Limb (tissue), 2 donors: ENCODE measurements at regions not wholly inside any gene's neighbourhood (a gene's known extent, or its start where the extent isn't known, plus 50 kb on each side); places are given as distances from the start of the nearest gene placed in this dataset.

Experiments
- DNase-seq, 2 donors: peaks; one replicate each; pipeline ENCODE4 v3.0.0-alpha.2; 2016; ENCODE audit errors: extremely low spot score in 2 of 2

GRCh38 chr18:70684821-70685220, 396.0 kb downstream of the SOCS6 start:
- DNase-seq, result no peak

DNA sequence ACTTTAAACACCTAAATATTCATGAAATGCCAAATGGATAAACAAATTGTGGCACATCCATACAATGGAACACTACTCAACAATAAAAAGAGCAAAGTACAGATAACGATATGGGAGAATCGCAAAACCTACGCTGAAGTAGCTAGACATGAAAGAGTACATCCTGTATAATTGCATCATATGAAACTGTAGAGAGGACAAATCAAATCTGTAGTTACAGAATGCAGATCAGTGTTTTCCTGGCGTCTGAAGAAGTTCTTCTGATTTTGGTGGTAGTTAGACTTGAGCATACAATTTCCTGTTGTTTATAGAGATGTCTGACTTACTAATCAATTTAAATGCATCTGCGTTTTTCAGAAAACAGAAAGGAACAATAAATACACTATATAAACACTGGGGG, 394.4 kb downstream of the SOCS6 start:
- DNase-seq, result no peak

DNA sequence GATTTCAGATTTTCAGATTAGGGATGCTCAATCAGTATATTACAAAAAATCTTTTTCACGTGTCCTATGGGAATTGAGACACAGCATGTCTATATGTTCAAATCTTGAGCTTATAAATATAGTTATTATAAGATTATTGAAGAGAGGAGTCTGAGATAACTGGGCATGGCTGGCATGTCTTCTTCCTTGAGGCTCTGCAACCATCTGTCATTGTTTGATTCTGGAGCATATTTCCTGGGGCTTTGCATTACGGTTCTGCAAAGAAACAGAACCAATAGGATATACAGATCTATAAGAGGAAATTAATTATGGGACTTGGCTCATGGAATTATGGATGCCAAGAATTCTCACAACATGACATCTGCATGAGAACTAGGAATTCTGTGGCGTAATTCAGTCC, 386.1 kb downstream of the SOCS6 start:
- no peak for DNase-seq

GRCh38 chr18:70673831-70674230, 385.0 kb downstream of the SOCS6 start:
- DNase-seq, result no peak

DNA sequence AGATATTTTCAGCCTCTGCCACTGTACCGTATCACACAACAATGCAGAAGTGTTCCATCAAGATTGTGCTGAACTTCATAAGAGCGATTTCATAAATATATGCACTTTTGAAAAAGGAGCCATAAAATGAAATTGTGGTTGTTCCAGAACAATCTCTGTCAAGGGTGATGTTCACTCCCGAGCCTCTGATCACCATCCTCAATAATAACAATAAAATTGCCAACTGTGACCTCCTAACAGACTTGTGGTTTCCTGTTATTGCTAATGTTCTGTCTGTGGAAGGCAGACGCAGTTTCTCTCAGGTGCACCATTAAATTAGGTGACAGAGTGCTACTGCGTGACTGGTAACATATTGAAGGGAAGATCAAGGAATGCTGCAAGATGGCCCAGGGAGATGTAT, 383.7 kb downstream of the SOCS6 start:
- no peak for DNase-seq

- no peak for DNase-seq
These were observed 383.2 kb downstream of the SOCS6 start for GRCh38 chr18:70671889-70672565.

- no peak for DNase-seq
These were observed 378.1 kb downstream of the SOCS6 start for GRCh38 chr18:70666936-70667335.

DNA sequence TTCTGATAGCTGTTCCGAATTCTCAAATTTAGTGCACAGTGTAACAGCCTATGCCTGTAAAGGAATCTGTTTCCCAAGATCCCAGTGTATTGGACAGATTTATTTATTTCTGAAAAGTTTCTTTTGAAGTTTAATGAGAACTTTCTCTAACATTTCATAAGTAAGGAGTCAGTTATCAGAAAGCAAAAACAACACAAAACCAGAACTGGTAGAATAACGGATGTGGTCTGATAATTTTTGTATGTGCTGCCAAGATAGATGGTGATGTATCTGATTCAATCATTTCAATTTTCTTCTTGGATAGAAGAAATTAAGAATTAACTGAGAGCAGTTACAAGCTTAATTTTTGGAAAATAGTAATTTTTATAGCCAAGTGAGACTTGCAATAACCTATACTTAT, 374.3 kb downstream of the SOCS6 start:
- DNase-seq, result no peak

GRCh38 chr18:70662588-70662987, 373.7 kb downstream of the SOCS6 start:
- DNase-seq, result no peak

DNA sequence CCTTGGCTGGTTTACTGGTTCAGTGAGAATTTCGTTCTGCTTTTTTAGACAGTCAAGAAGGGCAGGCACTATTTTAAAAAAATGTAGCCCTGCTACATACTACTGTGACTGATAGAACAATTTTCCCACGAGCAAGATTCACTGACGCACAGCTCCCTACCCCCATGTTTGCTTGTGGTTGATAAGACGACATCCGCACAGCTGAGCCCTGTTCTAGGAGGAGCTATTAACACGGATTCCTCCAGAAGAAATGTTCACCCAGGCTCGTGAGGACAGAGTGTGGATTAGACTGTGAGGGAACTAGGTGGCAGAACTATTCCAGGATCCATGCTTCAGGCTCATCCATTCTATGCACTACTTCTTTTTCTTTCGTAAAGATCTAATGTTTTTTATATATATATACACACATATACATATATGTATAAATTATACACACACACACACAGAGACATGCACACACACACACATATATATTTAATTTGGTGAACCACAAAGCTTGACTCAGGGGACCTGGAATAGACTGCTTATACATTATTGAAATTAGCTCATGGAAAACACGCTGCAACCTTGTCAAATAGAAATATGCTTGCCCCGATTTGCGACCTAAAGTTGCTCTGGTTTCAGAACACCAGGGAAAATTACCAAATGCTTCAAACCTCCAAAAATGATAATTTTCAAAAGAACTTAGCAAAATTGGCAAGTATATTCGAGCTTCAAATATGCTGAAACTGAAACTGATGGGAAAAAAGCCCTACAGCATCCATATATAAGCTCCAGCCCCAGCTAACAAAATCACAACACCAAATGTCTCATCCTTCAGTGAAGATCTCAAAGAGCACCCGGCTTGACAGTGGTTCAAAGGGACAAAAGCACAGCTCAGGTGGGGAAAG, 370.4 kb downstream of the SOCS6 start:
- DNase-seq, result no peak

DNA sequence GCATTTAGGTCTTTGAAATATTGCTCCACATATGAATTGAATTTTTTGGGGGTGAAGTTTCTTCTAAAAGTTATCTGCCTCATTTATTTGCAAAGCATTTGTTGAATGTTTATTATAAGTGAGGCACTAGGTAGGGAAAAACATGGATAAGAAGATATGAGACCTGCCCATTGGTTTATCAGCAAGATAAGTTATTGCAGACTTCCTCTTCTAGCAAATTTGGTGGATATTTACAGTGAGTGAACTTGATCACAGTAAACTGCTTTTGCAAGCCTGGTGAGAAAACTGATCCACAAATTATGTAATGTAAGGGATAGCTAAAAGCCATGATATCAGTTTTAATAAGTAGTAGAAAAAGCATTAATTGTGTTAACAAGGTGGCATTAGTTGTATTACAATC, 364.8 kb downstream of the SOCS6 start:
- DNase-seq, result no peak

GRCh38 chr18:70650878-70651277, 362.0 kb downstream of the SOCS6 start:
- no peak for DNase-seq

GRCh38 chr18:70649683-70650082, 360.8 kb downstream of the SOCS6 start:
- no peak for DNase-seq

GRCh38 chr18:70645971-70646370, 357.1 kb downstream of the SOCS6 start:
- DNase-seq, result no peak

GRCh38 chr18:70643812-70644211, 355.0 kb downstream of the SOCS6 start:
- DNase-seq, result no peak

DNA sequence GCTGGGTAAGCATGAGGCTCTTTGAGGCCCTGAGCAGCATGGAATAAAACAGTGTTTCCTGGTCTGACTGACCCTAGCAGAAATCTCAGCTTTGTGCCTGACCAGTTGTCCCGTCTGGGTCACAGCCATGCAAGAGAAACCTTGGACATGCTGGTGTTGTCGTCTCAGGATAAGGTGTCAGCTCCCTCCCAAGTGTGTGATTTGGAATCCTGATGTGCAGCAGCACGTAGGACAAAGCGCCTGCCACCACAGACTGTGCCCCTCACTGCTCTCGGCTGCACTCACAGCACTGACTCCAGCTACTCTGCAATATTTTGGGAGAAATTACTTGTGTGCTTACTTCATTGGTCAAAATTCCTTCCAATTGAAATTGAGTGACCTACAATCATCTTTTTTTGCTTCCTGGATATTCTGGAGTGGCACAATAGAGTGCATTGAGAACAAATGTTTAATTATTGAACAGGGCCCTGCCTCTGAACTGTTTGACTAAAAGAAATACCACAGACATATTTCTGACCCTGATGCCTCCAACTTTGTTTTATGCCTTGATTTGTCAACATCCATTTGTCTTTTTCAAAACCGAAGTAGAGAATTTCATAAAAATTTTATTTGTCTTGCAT, 352.4 kb downstream of the SOCS6 start:
- DNase-seq, result no peak

GRCh38 chr18:70640336-70640887, 351.6 kb downstream of the SOCS6 start:
- DNase-seq, result no peak

DNA sequence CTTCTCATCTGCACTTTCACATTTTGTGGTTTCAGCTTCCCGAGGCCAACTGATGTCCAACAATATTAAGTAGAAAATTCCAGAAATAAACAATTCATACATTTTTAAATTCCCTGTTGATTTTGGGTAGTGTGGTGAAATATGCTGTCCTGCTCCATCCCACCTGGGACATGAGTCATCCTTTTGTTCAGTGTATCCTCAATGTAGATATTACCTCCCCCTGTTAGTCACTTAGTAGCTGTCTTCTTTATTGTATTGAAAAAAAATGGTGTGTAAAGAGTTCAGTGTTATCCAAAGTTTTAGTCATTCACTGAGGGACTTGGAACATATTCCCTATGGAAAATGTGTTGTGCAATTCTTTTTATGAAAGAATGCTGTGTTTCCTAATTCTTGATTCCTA, 348.1 kb downstream of the SOCS6 start:
- no peak for DNase-seq

GRCh38 chr18:70634576-70635147, 345.8 kb downstream of the SOCS6 start:
- no peak for DNase-seq

- DNase-seq, result no peak
These were observed 338.4 kb downstream of the SOCS6 start for GRCh38 chr18:70627182-70627802.

DNA sequence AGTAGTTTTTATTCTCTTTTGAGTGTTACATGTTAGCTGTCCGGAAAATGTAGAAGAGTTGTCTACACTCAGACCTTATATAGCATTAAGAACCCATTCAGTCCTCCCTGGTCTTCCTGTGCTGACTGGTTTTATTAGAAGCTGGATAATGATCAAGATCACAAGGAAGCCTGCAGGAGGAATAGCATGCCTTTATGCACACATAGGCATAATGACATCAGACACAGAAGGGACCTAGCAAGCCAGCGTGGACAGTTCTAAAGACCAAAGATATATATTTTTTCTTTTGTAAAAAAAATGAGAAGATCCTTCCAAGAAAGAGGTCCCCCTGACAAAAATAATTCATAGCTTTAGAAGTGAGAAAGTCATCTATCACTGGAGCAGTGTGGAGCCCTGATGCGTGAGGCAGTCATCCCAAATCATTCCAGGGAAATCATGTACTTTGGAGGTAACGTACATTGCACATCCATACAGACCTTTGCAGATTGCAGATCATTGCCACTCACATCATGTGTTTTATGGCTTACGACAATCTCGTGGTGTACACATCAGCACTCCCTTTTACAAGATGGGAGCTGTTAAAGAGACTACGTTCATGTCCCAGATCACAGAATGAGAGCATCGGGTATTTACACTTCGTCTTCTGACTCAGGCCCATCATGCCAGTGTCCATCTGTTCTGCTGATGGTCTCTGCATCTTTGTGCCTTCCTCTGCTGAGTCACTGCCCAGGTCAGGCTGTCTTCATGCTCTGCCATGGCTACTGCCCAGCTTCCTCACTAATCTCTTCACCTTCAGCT, 334.0 kb downstream of the SOCS6 start:
- no peak for DNase-seq
